Retinal pigment epithelial cell (primary cell): ENCODE measurements at regions not wholly inside any gene's neighbourhood (a gene's known extent, or its start where the extent isn't known, plus 50 kb on each side); places are given as distances from the start of the nearest gene placed in this dataset.

Experiments
- DNase-seq: peaks from one replicate; pipeline ENCODE4 v3.0.0-alpha.2; 2010; ENCODE audit warnings: low read depth
- H3K4me3 ChIP-seq: 2 replicates; pipeline ENCODE4 v1.5.1; 2011; ENCODE audit warnings: mild to moderate bottlenecking, low read length, control low read depth, moderate library complexity
- TF ChIP-seq, protein P1 (sequence below): conservative IDR thresholded peaks from 2 replicates; pipeline ENCODE4 v1.5.1; 2011; ENCODE audit warnings: low read depth, low read length, control low read depth, inconsistent platforms

DNA sequence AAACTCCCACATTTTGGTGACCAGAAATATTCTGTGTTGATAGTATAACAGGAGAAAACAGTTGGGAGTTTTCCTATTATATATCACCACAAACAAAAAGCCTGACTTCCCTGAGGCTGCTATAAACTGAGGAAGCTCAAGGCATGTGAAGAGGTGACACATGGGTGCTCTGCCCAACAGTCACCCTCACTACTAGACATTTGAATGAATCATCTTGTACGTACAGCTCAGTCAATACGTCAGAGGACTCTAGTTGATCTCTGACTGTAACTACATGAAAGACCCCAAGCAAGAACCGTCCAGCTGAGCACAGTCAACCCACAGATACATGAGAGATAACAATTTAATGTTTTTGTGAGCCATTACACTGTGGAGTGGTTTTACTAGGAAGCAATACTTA lies 338.3 kb upstream of the ATP11B start:
- H3K4me3 ChIP-seq: no peak overlapping the region
- DNase-seq: no peak
- TF ChIP-seq, protein P1, sequence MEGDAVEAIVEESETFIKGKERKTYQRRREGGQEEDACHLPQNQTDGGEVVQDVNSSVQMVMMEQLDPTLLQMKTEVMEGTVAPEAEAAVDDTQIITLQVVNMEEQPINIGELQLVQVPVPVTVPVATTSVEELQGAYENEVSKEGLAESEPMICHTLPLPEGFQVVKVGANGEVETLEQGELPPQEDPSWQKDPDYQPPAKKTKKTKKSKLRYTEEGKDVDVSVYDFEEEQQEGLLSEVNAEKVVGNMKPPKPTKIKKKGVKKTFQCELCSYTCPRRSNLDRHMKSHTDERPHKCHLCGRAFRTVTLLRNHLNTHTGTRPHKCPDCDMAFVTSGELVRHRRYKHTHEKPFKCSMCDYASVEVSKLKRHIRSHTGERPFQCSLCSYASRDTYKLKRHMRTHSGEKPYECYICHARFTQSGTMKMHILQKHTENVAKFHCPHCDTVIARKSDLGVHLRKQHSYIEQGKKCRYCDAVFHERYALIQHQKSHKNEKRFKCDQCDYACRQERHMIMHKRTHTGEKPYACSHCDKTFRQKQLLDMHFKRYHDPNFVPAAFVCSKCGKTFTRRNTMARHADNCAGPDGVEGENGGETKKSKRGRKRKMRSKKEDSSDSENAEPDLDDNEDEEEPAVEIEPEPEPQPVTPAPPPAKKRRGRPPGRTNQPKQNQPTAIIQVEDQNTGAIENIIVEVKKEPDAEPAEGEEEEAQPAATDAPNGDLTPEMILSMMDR: no peak

DNA sequence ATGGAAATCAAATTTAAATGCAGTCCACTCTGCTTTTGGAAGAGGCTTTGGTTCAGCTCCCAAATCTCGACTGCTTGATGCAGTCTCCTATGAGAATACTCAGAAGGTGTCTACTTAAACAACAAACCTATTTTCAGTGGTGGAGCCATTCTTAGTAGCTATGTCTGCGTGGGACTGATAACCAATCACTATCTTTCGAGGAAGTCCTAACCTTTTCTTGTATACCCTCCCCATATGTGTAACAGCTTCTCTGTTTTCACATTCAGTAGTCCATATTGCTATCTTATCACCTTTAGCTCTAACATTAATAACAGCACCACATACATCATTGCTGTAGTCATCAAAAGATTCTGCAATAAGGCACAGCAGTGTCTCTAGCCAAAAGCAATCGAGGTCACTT lies 333.0 kb upstream of the ATP11B start:
- no peak for DNase-seq
- TF ChIP-seq, protein P1: no peak
- H3K4me3 ChIP-seq: no peak overlapping the region

DNA sequence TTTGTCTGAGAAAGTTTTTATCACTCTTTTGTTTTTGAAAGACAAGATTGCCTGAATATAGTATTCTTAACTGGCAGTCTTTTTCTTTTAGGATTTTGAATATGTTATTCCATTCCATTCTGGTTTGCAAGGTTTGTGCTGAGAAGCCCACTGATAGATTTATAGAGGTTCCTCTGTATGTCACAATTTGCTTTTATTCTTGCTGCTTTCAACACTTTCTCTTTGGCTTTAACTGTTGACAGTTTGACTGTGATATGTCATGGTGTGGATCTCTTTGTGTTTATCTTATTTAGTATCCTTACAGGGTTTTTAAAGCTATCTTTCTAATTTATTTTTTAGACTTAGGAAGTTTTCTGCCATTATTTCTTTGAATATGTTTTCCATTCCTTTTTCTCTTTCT lies 331.2 kb upstream of the ATP11B start:
- DNase-seq: no peak
- TF ChIP-seq, protein P1: no peak
- H3K4me3 ChIP-seq: no peak overlapping the region

DNA sequence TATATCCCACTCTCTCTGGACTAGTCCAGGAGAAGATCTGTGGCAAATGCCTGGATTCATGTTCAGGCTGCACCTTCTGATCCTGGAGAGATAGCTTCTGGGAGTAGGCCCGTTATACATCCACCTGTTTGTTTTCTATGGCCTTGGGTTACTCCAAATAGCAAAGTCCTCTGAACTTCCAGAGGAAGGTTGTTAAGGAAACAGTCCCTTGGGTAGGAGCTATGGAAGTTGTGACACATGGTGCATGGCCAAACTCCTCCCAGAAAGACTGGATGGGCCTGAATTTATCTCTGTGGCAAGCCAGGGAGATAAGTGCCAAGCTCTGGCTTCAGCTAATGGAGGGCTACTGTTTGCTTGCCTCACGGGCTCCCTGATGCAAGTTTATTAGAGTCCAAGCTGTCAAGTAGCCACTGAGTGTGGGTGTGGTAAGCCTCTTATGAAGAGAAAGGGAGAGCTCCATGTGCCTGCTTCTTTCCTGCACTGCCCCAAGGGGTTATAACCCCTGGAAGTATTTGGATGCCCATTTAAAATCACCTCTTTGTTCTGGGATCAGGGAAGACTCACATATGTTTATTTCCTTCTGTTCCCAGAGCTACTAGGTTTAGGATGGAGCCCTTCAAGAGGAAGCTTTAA lies 328.7 kb upstream of the ATP11B start:
- H3K4me3 ChIP-seq: no peak overlapping the region
- TF ChIP-seq, protein P1: no peak
- no peak for DNase-seq

DNA sequence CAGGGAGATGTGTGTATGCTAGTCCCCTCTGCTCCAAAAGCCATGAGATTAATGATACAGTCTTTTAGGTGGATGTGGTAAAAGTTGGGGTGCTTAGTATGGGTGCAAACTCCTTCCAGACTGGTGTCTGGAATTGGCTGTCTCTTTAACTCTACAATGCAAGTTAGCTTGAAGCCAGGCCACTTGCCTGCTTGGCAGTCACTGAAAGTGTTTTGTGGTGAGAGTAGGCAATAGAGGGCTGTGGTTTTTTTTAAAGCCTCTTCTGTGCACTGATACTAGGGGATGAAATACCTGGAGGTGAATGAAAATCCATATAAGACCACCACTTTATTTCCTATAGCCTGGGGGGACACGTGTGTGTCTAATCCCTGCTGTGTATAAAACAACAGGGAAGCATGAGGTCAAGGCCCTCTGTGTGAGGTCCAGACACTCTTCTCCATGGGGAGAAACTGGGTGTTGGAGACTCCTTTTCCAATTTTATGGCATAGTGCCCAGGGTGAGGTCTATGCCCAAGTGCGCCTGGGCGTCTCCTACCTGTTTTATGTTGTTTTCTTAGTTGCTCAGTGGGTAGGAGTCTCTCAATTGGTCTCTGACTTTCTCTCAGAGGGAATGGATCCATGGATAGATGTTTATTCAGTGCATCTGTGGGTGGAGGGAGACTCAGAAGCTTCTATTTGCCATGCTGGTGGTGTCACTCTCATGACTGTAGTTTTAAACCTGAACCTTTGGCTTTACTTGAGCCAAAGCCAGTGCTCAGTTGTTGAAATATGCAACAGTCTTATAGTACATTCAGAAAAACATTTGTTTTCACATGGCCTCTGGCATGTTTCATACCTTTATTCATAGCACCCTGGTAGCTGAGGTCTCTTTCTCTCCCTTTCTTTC lies 327.8 kb upstream of the ATP11B start:
- TF ChIP-seq, protein P1: no peak
- no peak for DNase-seq
- no peak overlapping the region for H3K4me3 ChIP-seq

DNA sequence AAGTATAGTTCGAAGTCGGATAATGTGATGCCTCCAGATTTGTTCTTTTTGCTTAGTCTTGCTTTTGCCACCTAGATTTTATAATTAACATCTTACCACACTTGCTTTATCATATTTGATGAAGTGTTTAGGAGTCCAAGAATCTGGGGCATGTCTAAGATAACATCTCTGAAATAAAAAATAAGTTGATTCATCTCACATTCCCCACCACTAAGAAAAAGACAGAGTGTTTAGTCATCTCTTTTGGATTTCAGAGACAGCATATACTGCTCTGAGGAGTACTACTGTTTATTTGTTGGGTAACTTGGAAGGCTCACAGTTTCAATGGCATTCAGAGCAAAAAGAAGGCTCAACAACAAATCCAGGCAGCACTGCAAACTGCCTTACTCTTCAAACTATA lies 324.2 kb upstream of the ATP11B start:
- no peak overlapping the region for H3K4me3 ChIP-seq
- TF ChIP-seq, protein P1: no peak
- no peak for DNase-seq

DNA sequence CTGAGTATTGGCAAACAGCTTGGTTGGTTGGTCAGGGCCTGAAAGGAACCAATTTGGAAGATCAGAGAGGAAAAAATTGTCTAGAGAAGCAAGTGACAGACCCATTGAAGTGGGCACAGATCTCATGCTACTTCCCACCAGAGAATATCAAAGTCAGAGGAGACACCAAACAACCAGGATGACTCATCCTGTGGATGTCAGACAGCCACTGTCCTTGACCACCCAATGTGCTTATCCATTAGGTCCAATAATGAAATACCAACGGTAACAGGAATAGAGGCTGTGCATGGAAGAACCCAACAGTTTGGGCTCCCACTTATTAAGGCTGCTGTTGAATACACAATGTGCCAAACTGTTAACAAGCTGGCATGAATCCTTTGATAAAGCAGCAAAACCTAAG lies 323.1 kb upstream of the ATP11B start:
- TF ChIP-seq, protein P1: no peak
- H3K4me3 ChIP-seq: no peak overlapping the region
- no peak for DNase-seq
